HG03442 (cell line): ENCODE measurements at regions not wholly inside any gene's neighbourhood (a gene's known extent, or its start where the extent isn't known, plus 50 kb on each side); places are given as distances from the start of the nearest gene placed in this dataset.

Experiments
- ATAC-seq: cut with Tn5 transposase; IDR thresholded peaks from one replicate; pipeline ENCODE4 v1.9.1; 2021; ENCODE audit warnings: mild to moderate bottlenecking, moderate library complexity; ENCODE audit not compliant: unreplicated experiment

DNA sequence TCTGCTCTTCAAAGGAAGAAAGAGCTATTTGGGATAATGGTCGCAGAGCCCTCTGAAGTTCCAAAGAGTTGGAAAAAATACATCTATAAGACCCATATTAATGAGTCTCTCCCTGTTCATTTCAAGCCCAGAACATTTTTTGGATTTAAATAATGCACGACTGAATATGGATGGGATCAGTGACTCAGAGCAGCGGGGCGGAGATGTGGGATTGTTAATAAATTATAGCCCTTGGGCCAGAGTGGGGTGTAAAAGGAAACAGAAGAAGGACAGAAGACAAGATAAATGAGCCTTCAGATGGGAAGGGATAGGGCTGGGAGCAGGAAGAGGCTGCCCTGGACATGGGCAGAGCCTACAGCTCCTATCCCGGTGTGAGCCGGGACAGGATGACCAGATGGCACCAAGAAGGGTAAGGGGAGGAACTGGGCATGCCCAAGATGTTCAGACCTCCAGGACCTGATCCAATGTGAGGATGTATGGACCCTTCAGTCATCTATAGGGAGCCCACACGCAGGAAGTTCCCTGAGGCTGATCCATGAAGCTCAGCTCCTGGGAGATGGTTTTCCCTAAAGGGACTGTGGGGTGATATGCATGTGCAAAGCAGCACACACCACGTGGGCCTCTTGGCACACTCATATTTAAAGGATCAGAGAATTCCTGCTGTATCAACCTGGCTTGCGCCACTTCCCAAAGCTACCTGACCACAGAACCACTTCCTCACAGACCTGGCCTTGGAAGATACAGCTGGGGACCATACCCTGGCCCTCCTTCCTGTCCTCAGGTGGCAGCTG lies 96.1 kb upstream of the PLXNA4 start:
- ATAC-seq, result no peak

DNA sequence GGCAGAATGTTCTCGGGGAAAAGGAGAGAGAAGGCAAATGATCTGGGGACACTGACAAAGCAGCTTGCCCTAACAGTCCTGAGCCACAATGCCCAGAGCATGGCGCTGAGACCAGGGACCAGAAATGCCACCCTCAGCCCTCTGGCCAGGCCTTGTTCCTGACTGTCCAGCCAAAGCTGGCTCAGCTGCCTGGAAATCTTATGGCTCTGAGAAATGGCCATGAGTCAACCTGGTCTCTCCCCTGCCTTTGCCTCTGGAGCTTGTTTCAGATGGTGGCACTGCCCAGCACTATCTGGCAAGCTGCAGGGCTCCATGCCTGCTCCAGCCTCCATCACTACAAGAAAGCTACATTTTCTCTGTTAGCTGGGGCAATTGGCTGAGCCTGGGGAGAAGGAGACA lies 90.5 kb upstream of the PLXNA4 start:
- no peak for ATAC-seq

DNA sequence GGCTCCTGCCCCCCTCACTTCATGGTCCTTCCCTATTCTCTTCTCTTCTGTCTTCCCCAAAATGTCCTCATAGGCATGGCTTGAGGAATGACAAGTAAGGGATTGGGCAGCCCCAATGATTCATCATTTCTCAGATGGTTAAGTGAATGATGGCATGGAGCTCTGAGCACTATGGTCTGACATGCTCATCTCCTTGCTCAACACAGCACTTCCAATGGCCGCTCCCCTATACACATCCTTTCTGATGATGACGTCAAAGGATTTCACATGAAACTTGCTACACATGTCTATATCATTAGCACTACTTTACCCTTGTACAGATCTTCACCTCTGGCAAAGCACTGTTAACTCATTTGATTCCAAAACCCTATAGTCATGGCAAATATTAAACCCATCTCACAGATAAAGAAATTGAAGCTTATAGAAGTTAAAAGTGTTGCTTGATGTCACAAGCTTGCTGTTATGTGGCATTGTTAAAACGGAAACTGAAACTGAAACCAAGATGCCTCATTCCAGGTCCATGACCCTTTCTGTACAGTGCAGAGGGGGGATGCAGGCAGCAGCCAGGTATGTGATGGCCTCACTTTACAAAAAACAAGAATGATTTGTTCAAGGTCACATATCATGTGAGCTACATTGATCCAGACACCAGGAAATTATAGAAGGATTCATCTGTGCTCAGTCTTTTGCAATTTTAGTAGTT lies 90.0 kb upstream of the PLXNA4 start:
- no peak for ATAC-seq

DNA sequence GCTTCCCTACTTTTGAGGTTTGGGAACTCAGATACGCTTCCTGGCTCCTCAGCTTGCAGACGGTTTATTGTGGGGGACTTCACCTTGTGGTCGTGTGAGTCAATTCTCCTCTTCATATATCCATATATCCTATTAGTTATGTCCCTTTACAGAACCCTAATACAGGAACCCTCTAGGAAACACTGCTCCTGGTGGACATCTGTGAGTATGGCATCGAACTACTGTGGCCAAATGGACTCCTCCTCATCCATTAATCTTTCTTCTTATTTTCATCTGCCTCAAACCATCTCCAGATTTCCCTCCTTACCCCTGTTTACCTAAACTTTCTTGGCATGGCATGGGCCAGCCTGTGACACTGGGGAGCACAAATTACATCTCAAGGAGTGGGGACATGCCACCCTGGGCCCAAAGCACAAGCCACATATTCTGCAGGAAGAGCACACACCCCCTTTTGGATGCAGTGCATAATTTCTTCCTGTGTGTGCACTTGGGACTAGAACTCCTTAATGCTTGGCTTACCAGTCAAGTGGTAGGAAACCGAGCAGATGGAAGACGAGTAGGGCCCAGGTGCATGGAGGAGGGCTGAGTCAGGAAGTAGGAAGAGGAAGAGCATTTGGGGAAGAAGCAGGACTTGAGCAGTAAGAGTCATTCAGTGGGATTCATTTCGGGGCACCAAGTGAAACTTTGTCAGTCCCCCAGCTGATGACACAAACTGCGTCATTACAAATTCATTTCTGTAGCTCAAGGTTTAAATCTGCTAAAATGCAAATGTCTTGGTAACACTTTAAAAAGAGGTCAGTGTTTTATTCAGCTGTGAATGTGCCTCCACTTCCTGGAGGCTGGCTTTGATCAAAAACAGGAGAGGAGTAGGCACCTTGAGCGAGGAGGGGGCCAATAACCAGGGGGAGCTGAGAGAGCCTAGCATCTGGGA lies 80.8 kb upstream of the PLXNA4 start:
- ATAC-seq, result no peak

DNA sequence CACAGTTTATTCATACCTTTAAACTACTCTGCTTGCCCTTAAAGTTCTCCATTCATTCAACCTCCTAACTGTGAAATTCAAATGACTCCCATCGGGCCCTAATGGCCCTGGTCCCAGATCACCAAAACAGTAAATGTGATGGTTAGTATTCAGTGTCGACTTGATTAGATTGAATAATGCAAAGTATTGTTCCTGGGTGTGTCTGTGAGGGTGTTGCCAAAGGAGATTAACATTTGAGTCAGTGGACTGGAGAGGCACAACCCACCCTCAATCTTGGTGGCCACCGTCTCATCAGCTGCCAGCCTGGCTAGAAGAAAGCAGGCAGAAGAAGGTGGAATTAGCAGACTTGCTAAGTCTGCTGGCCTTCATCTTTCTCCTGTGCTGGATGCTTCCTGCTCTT lies 80.1 kb upstream of the PLXNA4 start:
- no peak for ATAC-seq

DNA sequence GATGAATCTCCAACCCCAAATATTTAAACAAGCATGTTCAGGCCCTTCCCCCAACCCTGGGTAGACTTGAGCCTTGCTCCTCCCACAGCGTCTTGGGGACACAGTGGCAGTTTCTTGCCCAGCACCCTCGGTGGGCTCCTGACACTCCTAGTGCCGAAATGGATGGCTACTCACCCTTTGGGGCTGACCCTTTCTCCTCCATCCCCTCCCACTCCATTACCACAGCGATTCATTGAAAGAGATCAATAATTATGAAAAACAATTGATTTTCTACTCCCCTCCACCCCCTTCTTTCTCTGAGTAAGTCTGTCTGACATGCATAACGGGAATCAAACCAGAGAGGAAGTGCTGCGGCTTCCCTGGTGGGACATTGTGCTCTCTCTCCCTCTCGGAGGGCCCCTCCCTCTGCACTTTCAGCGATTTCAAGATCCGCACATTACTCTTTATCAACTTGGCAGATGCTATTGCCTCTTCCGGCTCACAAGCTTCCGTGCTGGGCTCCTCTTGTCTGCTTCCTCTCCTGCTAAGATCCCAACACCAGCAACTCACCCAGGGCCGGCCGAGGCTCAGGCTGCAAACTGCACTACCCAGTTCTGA lies 79.0 kb upstream of the PLXNA4 start:
- no peak for ATAC-seq

DNA sequence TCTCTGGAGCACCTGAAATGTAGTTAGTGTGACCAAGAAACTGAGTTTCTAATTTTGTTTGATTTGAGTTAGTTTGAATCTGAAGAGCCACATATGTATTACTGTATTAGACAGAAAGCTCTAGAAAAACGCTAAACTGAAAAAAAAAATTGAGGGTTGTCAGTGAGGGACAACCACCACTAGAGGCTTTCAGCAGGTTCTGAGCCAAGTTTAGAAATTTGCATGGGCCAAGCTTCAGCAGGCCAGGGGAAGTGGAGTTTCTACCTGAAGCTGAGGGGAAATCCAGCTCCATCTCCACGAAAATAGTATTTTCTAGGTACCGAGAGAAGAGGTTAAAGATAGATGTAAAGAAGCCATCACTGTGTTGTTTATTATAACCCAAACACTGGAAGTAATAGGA lies 77.9 kb upstream of the PLXNA4 start:
- peak; percentile 73 for ATAC-seq

DNA sequence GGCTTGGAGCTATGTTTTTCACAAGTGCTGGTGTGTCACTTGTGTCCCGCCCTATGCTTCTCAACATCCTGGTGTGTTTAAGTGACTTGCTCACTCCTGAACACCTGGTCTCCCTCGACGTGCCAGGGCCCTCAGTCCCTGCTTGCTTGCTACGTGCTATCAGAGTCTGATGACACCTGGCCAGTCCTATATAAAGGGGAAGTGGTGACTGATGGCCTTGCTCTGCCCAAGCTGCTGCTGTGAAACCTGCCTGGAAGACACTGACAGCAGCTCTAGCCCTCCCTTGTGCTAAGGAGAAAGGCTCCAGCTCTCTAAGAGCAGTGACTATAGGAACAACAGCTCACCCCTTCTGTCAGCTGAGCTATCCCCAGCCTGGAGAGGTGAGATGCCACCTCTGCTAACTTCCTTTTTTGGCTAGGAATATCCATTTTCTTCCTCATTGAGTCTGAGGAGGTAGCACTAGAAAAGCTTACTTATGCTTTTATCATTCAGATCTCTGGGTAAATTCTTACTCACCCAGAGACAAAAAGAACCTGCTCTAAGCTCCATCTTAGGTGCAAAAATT lies 77.2 kb upstream of the PLXNA4 start:
- ATAC-seq, result no peak

DNA sequence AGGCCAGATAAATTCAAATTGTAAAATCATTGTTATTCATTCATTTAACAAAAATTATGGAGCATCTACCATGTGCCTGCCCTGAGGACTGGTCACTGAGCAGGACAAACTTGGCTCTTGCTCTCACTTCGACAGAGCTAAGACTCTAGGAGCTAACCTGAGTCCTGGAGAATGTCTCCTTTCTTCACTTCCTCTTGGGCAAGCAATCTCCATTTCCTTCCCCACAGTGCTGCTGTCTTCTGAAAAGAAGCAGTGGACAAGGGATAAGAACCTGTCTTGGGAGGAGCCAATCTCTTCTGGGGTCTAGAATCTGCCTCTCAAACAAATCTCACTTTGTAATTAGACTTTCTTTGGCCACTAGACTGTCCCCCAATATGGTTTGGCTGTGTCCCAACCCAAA lies 76.2 kb upstream of the PLXNA4 start:
- no peak for ATAC-seq

DNA sequence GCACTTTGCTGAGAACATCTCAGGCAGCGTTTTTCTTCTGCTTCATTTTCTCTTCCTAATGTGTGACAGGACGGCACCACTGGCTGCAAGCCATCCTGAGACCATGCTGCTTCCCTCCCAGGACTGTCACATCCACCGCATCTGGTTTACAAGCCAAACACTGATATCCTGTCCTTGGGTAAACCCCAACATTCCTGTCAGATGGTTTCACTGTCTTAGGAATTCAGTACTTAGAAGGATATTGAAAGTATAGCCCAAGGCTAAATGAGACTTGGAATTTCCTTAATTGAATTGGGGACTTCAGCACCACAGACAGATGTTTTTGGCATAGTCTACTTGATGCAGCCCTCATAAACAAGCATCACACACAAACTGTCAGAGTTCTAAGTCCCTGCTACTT lies 74.2 kb upstream of the PLXNA4 start:
- ATAC-seq, result no peak

DNA sequence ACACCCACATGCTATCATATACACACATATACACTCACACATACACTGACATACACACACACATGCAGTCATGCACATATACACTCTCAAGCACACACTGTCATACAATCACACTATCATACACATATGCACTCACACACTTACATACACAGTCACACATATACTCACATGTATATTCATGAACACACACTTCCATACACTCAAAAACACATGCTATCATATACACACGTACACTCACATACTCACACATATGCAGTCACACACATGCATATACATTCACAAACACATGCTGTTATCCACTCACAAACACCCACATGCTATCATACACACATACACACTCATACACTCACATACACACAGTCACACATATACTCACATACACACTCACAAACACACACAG lies 71.0 kb upstream of the PLXNA4 start:
- no peak for ATAC-seq

DNA sequence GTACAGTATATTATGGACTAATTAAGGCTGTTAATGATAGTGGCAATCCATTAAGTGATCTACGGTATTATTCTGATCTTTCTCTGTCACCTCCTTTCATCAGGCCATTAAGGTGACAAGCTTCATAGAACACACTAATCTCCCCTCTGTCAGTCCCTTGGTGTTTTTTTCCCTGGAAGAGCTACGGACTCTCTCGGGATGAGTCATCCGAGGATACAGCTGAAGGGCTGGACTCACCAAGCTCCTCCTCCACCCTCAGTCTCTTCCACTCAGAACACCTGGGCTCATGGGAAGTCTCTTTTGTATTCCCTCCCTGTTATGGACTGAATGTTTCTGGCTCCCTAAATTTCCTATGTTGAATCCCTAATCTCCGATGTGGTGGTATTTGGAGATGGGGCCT lies 69.8 kb upstream of the PLXNA4 start:
- no peak for ATAC-seq

DNA sequence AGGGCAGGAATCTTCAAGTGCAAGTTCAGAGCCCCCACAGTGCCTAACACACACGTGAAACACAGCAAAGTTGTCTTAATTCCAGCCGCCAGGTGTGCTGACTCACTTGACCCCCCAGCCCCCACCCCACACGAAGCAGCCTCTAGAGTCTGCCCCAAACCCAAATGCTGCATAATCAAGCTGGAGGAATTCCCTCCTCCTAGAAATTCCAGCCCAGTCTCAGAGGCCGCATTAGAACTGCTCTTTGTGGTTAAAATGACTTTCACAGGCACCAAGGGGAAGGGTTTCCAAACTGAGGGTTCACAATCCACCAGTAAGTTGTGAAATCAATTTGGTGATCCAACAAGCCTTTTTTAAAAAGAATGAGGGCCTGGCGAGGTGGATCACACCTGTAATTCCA lies 67.0 kb upstream of the PLXNA4 start:
- no peak for ATAC-seq

DNA sequence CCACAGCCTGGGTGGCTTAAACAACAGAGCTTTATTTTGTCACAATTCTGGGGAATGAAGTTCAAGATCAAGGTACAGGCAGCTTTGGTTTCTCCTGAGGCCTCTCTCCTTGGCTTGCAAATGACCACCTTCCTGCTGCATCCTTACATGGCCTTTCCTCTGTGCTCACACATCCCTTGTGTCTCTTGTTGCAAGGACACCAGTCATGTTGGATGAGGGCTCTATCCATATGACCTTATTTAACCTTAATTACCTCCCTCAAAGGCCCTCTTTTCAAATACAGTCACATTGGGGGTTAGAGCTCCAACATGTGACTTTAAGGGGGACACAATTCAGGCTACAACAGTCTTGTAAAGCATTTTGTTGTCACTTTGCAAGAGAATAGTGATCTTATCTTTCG lies 65.0 kb upstream of the PLXNA4 start:
- no peak for ATAC-seq

DNA sequence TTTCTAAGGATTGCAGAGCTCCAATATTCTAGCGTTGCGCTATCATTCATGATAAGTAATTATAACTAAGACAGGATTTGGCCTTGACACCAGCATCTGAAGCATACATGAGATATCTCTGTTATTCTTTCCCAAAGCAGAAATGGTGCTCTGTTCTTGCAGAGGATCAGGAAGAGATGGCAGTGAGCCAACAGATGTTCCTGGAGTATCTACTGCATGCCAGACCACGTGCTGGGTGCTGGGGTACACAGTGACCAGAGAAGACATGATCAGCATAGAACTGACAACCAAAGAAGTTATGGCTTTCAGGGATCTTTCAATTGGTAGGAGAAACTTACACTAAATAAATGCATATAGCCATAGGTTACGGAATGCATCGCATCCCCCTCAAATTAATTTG lies 63.7 kb upstream of the PLXNA4 start:
- ATAC-seq, result no peak

DNA sequence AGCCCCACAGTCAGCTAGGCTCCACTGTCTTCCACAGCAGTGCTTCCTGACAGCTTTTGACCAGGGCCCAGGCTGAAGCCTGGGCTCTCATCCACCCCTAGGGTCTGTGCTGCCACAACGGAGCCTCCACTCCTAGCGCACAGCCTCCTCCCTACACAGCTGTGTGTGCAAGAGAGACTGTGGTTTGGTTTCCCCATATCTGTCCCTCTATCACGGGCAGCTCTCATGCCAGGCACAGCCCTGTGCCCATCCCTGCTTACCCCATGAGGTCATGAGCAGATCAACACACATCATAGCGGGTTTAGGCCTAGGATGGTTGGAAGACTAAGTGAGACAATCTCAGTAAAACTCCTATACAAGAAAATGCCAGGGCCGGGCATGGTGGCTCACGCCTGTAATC lies 61.7 kb upstream of the PLXNA4 start:
- no peak for ATAC-seq

DNA sequence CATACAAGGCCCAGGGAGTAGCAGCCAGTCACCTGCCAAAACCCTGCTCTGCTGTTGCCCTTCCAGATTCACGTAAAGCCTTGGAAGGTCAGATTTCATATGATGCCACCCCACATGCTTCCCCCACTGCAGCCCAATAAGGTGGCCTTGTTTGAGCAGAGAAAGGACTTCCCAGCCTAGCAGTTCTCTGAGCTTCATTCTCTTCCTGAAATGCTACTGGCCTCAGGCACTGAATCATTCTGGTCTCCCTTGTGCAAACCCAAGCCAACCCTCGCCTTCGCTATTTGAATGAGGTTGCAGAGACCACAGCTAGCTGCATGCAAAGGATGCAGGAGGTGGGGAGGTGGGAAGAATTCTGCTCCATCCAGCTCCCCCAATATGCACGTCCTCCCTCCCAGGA lies 60.3 kb upstream of the PLXNA4 start:
- no peak for ATAC-seq

DNA sequence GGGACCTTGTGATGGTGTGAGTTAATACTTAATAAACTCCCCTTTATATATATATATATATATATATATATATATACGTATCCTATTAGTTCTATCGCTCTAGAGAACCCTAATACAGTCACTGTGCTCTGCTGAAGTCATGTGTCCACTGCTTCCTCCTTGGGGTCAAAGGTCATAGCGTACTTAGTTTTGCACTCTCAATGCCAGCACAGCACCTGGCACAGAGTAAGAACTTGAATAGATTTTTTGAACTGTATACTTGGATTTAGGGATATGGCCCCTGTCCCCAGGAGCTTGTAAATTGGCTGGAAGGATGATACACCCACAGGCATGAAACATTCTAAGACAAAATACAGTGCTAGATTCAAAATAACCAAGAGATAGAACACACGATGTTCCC lies 58.9 kb upstream of the PLXNA4 start:
- no peak for ATAC-seq

DNA sequence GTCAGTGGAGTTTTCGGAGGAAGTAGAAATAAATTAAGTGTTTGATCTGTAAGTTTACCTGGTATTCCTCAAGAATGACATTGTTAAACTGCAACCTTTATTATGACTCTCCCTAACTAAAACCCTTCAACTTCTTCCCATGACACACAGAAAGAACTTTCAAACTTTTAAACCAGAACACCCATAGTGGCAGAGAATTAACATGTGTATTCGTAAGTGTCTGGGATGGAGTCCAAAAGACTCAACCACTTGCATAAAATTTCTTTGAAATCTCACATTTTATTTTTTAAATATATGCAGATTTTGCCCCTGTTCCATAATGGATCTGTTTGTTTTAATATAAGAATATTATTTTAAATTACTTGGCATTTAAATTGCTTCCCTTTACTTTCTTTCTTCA lies 54.6 kb upstream of the PLXNA4 start:
- ATAC-seq, result no peak
